DMS53 treated with DMSO at 0.1 percent for 48 hours (cell line): ENCODE measurements at regions not wholly inside any gene's neighbourhood (a gene's known extent, or its start where the extent isn't known, plus 50 kb on each side); places are given as distances from the start of the nearest gene placed in this dataset.

Experiments
- DNase-seq: peaks from one replicate; lab custom pipeline; 2025; ENCODE audit not compliant: unreplicated experiment; lab: John Stamatoyannopoulos, UW

DNA sequence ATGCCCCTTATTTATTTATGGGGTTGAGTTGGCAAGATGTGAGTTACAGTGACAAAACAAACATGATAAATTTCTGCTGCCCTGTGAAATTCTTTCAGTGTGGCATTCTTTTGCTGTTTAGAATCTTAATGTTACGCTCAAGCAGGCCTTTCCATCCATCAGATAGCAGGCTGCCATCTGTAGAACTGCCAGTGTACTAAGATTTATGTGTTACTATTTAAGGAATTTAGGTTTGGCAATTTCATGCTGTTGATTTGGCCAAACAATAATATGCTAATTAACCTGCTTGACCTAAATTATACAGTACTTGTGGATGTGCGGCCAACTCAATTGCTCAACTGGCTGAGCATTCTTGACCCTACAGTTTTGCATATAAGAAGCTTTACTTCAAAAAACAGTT lies 477.7 kb upstream of the TPK1 start:
- no peak for DNase-seq

DNA sequence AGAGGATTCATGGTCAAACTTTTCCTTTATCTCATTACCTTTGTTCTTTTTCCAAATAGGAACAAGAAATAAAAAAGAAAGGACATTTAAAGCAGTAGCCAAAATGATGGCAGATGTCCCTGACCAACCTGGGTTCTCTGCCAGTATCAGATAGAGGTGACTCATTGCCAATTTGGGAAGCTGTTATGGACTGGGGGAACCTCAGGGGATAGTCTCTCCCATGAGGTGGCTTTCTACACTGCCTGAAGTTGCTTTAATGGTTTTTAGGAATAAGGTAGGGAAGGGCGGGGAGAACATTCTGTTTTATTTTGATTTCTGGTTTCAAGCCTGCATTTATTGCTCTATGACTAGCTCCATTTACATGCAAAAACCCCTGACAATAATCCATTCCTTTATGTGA lies 457.9 kb upstream of the TPK1 start:
- DNase-seq = no peak

DNA sequence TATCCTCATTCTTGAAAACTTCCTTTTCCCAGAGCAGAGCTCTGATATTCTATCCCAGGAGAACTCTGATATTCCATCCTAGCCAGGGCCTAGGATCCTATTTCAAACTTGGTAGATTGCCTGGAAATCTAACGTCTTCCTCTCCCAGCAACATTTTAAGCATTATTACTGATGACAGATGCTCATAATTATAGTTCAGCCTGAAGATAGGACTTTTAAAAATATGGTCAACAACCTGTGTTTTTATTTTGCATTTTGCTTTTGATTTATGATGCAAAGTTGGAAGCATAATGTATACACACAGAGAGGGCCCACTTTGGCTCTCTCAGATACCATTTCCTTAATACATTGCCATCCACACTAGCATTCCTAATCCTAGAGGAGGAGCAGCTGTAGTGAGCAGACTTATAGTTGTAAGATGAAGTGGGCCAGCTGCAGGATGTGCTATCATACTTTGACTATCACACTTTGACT lies 457.4 kb upstream of the TPK1 start:
- DNase-seq = no peak

DNA sequence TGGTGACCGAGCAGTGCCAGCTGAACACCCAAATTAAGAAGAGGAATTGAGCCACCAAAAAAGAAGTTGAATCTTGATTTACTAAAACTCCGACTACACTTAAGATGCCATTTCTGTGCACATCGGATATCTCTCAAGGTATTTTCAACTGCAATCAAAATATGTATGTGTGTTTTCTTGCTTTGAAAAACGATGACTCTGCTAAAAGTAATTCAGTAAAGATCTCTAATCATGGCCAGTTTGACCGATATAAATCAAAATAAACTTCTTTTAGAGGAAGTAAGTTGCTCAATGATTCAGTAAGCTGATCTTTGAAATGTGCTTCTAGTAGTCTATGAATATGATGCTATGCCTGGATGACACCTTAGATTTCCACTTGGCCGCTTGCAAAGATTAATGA lies 453.5 kb upstream of the TPK1 start:
- DNase-seq = no peak

DNA sequence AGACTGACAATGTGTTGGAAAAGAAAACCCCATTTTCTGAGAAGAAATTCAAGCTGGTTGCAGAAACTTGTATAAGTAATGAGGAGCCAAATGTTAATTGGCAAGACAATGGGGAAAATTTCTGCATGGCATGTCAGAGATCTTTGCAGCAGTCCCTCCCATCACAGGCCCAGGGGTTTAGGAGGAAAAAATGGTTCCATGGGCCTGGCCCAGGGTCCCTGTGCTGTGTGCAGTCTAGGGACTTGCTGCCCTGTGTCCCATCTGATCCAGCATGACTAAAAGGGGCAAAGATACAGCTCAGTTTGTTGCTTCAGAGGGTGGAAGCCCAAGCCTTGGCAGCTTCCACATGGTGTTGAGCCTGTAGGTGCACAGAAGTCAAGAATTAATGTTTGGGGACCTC lies 440.3 kb upstream of the TPK1 start:
- DNase-seq = no peak

DNA sequence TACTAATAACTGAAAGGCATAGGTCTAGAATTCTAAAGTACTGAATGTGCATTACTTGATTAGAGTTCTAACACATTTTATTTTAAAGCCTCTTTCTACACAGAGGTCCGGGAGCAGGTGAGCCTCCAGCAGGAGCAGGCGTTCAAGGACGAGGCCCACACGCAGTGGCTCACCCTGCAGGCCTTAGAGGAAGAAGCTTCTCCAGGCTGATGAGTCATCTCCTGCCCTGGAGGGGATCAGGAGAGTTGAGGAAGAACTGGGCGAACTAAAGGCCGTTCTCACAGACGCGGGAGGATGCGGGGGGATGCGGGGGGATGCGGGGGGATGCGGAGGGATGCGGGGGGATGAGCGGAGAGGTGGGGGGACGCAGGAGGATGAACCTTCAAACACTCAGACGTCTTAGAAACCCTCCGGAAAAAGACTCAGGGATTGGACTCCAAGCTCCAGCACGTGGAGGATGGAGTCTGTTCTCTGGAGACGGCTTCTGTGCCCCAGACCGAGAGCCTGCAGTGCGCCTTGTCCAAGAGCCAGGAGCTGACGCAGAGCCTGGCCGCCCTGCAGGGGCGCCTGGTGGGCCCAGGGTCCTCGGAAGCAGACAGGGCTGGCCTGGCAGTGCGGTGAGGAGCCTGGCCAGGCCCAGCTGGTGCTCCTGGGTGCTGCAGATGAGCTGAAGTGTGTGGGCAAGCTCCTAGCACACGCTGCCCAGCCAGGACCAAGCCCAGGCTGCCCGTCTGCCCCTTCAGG lies 433.7 kb upstream of the TPK1 start:
- DNase-seq = peak; percentile 79

DNA sequence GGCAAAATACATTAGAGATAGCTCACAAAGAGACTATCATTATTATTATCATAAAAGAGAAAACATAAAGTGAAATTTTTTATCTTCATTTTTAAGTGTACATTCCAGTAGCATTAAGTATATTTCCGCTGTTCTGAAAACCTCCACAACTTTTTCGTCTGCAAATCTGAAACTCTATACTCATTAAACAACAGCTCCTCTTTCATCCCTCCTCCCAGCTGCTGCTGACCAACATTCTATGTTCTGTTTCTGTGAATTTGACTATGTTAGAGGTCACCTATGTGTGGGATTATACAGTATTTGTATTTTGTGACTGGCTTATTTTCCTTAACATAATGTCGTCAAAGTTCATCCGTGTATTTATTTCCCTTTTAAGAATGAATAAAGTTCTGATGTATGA lies 429.3 kb upstream of the TPK1 start:
- no peak for DNase-seq

DNA sequence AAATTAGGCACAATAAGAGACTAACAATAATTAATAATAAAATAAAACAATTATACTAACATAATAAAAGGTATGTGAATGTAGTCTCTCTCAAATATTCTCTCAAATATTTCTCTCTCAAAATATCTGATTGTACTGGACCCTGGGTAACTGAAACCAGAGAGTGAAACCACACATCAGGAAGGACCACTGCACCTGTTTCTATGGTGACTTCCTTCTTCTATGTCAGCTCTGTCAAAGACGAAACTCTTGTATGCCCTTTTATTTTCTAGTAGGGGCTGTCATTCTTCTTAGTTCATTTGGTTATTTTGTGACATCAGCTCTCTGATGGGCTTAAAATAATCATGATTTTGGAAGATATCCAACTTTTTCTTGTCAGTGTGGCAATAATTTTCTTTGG lies 428.0 kb upstream of the TPK1 start:
- DNase-seq = no peak

DNA sequence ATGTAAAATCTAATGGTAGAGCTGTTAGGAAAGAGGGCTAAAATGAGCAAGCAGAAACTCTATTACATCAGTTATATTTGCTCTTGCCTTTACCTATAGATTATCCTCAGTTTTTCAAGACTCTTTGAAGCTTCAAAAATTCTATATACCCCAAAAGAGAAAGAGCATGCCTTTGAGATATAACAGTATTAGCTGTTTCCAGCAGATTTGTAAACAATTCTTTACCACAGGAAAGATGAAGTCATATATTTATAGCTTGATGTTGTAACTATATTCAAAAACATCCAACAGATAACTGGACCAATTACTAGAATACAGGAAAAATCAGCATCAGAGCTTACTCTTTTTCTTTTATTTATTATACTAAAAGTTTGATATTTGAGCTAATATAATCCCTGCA lies 416.2 kb upstream of the TPK1 start:
- DNase-seq = no peak

DNA sequence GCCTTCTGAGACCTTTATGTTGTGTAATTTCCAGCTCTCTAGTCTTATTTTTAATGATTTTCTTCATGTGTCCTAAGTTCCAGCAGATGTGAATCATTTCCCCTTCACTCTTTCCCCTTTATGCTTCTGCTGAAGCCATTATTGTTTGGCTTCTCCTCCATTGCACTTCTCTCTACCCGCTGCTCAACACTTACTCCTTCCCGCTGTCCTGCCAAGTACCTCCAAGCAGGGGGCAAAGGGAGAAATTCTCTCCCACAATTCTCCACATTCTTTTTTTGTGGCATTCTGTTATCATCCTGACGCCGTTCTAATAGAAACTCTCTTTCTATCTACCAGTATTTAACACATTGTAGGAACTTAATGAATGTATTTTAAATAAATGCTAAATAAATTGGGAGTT lies 388.9 kb upstream of the TPK1 start:
- no peak for DNase-seq

DNA sequence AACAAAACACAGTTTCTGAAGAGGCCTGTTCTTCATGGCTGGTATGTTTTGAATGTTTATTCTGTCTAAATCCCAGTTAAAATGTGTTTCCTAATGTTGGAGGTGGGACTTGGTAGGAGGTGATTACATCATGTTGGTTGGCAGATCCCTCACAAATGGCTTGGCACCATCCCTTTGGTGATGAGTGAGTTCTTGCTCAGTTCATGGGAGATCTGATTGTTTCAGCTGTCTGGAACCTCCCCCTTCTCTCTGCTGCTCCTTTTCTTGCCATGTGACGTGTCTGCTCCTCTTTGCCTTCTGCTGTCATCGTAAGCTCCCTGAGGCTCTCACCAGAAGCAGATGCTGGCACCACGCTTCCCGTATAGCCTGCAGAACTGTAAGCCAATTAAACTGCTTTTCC lies 383.6 kb upstream of the TPK1 start:
- DNase-seq = no peak

DNA sequence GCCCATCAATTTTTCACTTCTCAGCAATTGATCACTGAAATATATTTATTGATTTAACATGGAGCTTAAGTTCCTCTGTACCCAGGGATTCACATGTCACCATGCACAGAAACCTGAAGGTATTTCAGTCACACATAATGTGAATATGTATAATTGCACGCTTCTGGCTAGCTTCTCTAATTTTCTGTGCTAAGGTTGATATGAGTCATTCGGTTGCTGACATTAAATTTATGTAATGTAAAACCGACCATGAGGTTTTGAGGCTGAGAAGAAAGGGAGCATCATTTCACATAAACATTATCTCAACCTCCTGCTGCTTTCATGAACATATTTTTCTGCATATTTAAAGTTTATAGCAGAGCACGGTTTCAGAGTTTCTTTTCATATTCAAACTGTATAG lies 381.0 kb upstream of the TPK1 start:
- DNase-seq = no peak

DNA sequence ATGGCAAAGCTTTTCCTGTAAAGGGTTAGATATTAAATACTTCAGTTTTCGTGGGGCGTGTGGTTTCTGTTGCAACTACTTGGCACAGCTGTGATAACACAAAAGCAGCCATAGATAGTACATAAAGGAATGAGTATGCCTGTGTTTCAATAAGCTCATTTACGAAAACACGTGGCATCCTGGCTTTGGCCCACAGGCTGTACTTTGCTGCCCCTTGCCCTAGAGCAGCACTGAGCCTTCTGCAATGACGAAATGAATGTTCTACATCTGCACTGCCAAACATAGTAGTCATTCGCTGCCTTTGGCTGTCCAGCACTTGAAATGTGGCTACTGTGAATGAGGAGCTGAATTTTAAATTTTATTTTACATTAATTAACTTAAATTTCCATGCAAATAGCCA lies 376.2 kb upstream of the TPK1 start:
- no peak for DNase-seq

DNA sequence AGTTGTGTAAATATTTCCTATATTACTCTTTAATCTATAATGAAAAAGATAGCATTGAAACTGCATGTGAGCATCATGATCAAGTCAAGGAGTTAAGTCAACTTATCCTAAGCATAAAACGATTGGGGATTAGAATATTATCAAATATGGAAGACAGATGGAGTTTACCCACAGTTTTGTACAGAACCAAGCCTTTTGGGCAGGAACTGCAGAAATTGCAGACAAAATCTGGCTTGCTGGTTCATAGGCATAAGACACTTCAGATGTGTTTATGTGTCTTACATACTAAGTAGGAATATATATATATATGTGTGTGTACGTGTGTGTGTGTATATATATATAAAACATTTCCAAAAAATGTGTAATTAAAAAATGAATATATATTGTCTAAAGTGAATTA lies 375.4 kb upstream of the TPK1 start:
- no peak for DNase-seq

DNA sequence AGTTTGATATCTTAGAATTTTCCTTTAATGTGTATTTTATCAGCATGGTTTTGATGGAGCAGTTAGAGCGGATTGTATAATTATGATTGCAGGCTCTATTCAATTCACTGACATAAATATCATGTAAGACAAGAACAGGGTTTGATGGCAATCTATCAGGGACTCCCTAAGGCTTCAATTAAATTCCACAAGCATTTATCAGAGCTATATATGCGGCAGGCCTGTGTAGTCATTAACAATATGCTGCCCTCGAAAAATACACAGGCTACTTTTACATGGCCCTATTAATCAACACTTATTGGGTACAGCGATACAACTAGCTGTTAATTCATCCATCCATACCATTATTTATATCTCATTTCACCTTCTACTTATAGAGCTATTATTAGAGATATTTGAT lies 358.1 kb upstream of the TPK1 start:
- no peak for DNase-seq

DNA sequence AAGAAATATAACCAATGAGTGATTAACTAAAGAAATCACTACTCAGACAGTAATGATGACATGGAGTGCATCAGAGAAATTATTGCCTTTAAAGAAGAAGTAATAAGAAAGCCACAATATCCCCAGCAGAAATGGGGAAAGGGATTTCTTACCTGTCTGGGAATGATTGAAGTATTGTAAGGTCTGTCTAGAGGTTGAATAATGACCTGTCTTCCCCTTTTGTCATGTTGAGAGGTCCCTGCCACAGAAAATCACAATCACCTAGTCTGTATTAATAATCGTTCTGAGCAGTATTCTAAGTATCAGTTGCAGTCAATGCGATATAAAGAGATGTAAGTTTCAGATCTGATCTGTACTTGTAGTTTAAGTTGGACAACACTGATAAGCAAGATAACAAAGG lies 349.1 kb upstream of the TPK1 start:
- DNase-seq = no peak

DNA sequence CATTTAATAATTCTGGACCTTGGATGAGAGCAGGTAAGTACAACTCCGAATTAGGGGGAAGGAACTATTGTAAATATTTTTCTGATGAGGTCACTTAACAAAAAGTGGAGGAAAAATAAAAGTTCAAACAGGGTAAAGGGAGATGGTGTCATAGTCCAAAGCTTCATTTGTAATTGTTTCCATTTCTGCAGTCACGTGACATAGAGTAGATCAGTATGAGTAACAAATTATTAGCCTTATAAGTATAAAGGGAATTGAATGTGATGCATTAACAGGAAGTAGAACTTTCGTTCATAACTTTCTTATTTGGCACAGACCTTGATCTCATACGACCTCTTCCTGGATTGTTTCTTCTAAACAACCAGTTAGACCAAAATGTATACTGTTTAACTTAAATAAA lies 347.2 kb upstream of the TPK1 start:
- DNase-seq = no peak

DNA sequence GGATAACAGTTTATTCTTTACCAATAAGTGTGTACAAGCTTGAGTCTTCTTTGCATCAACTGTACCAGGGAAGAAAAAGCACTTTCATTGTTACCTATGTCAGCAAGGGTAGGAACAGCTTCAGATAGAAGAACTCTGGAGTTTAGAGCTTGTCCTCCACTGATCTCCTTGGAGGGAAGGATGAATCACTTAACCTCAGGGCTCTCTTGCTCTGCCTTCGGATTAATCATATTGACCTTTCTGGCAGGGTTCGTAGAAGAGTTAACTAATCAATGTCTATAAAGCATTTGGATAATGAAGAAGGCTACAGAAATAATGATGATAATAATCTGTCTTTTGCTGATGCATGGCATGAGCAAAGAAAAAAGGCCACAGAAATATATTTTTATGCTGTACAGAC lies 339.5 kb upstream of the TPK1 start:
- no peak for DNase-seq

DNA sequence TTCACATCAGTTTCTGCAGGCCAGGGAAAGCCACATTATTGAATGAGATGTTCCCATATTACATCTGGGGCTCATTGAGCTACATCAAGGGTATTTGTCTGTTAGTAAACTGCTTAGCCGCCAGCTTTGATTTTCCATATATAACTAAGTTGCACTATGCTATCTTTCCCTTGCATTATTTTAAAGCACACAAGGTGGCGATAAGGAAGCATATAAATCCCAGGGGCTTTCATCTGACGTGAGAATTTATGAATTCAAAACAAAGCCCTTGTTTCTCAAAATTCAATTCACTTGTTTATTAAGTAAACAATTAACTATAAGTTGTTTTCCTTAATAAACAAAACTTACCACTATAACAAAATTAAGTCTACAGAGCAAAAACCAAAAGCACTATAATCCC lies 334.1 kb upstream of the TPK1 start:
- DNase-seq = peak; percentile 60

DNA sequence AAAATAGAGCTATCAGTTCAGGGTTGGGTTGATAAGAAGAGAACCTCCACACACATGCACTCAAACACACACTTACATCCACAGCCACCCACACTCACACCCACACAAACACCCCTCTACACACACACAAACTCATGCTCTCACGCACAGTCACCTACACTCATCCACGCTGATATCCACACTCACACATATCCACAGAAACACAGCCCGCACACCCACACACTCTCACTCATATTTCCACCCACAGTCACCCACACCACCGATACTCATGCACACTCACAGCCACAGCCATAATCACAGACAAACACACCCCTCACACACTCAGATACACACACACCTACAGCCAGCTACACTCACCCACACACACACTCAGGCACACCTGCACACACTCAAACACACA lies 333.0 kb upstream of the TPK1 start:
- DNase-seq = no peak

DNA sequence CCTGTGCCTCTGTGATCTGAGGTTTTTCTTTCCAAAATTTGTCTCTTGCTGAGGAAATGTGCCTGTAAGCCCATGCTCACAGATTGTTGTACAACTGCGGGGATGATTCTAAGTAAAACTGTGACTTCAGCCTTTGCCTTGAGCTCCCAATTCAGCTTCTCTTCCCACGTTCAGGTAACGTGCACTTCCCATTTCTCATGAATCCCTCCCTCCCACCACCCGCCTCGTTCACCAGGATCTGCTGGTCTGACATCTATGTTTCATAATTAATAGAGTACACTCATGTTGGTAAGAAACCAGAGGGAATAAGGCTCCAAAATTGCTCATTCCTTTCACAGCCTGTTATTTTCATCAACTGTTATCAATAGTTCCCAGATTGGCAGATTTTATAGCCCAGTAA lies 332.6 kb upstream of the TPK1 start:
- no peak for DNase-seq

DNA sequence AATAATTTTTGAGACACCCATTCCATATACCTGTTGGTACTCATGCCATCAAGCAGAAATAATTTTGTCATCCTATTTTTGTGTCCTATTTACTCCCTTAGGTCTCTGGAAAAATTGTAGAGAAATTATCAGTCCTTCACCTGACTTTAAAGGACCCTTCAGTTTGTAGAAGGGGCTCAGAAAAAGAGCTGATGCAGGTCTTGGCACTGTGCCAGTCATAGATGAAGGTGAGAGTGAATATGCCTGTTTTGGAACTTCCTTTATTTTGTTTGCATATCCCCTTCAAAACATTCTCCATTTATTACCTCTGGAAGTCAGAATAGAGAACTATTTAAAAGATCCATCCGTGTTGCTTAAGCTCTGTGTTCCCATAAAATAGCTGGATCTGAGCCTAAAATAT lies 321.0 kb upstream of the TPK1 start:
- DNase-seq = no peak

DNA sequence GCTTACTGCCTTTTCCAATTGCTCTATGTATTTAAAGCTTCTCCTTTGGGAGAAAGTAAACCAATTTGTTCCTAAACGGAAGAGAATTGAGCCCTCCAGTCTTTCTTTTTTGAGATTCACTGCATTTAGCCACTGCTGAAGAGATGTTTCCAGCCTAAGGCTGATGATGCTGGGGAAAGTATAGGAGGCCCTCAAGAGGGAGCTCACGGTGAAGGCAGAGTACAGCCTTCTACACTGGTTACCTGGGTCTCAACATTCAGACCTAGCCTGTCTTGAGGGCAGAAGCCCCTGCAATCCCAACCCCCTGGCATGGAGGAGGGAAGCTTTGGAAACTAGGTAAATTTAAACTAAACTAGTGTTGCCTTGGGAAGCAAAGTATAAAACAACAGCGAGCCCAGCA lies 316.7 kb upstream of the TPK1 start:
- DNase-seq = no peak

DNA sequence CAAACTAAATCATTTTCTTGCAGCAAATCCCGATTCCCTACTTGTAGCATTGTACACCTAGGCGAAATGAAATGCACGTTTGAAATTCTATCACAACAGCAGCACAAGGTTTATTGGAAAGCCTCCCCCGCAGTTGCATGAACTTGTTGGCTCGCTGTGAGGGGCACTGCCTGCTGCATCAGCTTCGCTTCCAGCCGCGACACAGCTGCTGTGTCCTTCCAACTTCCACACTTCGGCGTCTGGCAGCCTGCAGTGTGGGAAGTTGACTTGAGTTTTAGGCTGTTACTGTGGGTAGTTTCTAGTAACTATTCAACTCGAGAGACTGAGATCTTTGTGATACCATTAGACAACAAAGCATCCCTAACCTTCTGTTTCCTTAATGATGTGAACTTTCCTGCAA lies 315.8 kb upstream of the TPK1 start:
- no peak for DNase-seq
